HG02938 (cell line): ENCODE measurements at regions not wholly inside any gene's neighbourhood (a gene's known extent, or its start where the extent isn't known, plus 50 kb on each side); places are given as distances from the start of the nearest gene placed in this dataset.
"Not testable (repeated sequence)": the region's sequence is repeated elsewhere in the genome, so short reads cannot be mapped to it uniquely, and the experiment has no call there.

Experiments used
- ATAC-seq: cut with Tn5 transposase; IDR thresholded peaks from one replicate; pipeline ENCODE4 v1.9.1; 2021; ENCODE audit warnings: mild to moderate bottlenecking, moderate library complexity; ENCODE audit not compliant: unreplicated experiment

DNA sequence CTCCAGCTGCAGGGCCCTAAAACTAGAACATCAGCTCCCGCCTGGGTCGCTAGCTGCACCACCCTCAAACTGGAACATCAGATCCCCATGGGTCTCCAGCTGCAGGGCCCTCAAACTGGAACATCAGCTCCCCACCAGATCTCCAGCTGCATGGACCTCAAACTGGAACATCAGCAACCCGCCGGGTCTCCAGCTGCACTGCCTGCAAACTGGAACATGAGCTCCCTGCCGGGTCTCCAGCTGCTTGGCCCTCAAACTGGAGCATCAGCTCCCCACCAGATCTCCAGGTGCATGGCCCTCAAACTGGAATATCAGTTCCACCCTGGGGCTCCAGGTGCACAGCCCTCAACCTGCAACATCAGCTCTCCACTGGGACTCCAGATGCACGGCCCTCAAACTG lies 82.7 kb downstream of the TFRC start:
- not testable (repeated sequence) for ATAC-seq

DNA sequence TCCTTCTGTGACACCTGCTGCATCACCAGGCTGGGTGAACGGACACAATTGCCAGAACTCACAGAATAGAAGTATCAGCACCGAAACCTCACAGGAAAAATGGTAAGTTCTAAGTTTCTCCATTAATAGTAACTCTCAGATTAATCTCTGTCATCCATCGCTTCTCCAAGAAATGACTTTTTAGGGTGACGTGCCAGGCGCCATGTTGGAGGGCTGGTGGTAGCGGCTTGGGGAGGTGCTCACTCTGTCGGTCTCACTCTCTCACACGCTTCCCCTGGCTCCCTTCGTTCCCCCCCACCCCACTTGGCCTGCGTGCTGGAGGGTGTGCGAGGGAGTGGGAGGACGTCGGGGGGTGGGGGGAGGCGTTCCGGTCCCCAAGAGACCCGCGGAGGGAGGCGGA lies 85.6 kb downstream of the TFRC start:
- not testable (repeated sequence) for ATAC-seq

DNA sequence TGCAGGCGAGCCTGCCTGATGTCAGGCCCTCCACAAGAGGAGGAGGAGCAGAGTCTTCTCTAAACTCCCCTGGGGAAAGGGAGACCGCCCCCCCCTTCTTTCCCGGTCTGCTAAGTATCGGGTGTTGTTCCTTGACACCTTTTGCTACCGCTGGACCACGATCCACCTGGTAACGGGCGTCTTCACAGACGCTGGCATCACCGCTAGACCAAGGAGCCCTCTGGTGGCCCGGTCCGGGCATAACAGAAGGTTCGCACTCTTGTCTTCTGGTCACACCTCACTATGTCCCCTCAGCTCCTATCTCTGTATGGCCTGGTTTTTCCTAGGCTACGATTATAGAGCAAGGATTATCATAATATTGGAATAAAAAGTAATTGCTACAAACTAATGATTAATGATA lies 86.0 kb upstream of the TNK2 start:
- not testable (repeated sequence) for ATAC-seq

DNA sequence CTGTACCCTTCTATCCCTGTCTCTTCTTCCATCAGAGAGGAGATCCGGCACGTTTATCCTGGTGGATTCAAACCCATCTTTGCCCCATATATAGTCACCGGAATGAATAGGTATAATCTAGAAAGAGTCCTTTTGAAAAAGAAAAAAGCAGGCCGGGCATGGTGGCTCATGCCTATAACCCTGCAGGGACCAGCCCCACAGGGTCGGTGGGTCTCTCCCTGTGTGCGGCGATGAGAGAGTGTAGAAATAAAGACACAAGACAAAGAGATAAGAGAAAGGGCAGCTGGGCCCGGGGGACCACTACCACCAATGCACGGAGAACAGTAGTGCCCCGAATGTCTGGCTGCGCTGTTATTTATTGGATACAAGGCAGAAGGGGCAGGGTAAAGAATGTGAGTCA lies 85.3 kb upstream of the TNK2 start:
- ATAC-seq: not testable (repeated sequence)

DNA sequence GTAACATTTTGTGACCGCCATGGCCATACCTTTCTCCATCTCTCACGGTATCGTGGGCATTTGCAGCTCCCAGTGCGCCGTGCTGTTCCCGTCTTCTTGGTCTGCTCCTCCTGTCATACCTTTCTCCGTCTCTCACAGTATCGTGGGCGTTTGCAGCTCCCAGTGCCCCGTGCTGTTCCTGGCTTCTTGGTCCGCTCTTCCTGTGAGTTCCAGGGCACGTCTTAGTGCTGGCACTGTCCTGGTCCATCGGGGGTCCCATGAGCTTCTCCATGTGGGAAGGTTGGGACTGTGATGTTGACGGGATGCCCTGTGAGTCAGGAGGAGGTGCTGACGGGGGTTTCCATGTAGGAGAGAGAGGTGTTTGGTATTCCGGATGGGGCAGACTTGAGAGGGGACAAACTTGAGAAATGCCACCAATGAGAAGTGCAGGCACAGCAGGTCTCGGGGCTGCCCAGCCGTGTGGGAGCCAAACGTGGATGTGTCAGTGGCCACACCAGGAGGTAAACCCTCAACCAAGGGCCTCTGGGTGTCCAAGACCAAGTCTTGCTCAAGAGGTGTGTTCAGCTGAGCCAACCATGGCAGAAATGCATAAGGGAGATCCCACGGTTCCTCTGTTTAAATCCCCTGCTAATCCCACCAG lies 84.7 kb upstream of the TNK2 start:
- ATAC-seq: not testable (repeated sequence)

DNA sequence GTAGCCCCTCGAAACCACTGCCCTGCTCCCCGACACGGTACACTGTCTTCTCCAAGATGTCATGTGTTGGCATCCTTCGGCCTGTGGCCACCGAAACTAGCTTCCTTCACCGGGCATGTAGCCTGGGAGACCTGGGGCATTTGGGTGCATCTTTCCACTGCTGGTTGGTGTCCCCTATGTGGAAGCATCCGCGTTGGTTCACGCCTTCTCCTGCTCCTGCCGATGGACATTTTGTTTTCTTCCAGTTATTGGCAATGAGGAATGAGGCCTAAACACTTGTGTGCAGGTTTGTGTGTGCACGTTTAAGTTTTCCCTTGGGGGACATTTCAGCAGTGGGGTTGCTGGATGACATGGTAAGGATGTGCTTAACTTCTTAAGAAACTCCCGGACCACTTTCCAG lies 83.6 kb upstream of the TNK2 start:
- ATAC-seq: not testable (repeated sequence)

DNA sequence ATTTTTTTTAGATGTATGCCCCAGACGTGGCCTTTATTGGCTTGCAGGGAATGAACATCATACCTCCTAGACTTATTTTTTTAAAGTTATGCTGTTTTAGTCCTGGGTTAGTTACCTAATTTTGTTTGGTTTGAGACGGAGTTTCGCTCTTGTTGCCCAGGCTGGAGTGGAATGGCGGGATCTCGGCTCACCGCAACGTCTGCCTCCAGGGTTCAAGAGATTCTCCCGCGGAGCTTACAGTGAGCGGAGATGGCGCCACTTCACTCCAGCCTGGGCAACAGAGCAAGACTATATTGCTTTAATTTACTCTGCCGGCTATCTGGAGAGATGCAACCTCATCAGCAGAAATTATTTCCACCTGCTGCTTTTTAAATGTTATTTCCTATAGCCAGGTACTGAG lies 82.9 kb upstream of the TNK2 start:
- not testable (repeated sequence) for ATAC-seq

DNA sequence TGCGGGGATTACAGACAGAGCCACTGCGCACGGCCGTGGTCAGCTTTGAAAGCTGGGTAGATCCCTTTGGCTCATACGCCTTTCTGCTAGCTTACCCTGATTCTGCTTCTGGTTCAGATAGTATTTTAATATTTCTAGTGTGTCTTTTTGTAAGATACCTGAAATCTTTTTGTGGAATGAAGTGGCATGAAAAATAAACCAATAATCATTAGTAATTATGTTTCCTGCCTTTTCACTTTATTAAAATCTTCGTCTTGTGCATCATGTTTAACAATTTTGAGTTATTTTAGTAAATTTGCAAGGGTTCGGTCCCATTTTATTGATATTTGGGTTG lies 82.5 kb upstream of the TNK2 start:
- ATAC-seq: not testable (repeated sequence)

DNA sequence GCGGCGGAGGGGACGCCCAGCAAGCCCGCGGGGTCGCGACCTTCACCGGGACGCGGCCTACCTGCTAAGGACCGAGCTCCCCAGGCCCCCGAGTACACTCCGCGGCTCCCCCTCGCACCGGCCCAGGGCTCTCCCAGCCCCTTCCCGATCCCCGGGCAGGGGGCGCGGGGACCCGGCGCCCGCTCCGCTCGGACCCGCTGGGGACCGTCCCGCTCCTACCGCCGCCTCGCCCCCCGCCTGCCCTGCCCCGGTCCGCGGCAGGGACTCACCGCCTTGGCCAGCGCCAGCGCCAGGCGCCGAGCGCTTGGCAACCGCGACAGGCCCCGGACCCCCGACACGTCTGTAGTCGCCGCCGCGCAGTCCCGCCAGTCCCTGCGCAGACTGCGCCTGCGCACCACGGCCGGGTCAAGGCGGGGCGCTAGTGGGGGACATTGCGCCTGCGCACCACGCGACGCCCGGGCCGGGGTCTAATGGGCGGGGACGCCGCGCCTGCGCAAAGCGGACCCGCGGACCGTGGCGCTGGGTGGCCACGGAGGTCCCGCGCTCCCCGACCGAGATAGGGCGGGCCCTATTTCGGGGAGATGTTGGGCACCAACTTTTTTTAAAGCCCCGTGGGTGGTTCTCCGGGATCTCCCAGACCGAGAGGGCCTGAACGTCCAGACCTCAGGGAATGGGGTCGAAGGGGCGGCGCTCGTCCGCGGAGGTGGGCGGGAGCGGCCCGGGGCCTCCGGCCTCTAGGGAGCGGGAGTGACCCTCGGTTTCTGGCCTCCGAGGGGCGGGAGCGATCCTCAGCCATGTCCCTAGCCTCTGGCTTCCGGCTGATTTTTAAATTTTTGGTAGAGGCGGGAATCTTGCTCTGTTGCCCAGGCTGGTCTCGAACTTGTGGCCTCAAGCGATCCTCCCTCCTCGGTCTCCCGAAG lies 81.8 kb upstream of the TNK2 start:
- peak; percentile 63 for ATAC-seq

DNA sequence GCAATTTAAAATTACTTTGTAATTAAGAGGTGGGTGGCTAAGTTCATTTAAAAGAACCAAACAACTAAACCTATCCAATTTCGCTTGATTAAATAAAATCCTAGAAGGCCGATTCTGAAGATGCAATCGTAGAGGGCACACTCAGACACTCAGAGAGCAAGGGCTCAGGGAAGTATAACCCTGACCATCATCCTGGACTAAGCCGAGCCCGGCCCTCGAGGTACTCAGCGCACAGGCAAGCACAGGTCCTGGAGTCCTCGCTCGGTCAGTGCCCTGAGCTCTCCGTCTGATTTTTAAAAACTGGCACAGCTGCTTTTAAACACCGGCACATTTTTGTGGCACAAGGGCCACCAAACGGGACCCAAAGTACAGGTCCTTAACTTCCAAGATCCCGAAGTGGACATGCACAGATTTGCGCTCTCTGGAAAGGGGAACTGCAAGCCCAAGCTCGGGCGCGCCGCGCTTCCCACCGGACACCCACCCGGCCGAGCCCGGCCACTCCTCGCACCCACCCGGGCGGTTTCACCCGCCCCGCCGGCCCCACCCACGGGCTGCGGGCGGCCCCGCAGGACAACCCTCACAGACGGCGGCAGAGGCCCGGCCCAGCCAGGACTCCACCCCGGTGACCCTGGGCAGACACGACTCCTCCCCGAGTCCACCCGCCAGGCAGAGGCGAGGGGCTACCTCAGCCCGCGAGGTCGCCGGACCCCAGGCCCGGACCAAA lies 81.0 kb upstream of the TNK2 start:
- peak; percentile 58 for ATAC-seq

DNA sequence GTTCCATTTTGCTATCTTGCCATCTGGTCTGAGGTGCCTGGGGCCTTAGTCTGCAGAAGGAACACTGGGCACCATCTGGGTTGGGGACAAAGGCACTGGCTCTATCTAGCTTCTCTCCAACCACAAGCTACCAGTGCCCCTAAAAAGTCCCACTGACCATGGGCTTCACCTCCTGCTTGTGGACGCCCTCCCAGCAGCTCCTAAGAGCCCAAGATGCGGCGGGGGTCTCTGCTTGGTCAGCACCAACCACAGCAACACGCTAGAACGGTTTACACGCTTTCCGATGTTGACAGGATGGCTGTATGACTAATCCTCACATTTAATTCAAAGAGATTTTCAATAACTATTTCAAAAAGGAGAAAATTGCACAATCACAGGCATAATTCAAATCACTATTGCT lies 80.4 kb upstream of the TNK2 start:
- not testable (repeated sequence) for ATAC-seq

DNA sequence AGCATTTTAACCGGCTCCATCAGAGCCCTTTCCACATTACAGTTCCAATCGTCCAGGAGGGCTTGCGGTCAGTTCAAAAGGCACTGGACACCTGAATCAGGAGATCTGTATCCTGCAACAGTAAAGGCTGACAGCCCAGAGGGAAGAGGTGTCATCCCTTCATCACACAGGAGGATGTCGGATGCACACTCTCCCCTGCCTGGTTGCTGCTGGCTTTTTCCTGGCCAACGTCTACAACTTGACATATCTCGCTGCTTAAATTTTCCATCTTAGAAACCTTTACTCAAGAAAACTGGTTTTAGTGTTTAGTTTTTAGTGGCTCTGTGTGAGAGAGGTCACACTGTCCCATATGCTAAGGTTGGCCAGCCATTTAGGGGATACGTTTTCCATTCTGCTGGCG lies 78.7 kb upstream of the TNK2 start:
- not testable (repeated sequence) for ATAC-seq

DNA sequence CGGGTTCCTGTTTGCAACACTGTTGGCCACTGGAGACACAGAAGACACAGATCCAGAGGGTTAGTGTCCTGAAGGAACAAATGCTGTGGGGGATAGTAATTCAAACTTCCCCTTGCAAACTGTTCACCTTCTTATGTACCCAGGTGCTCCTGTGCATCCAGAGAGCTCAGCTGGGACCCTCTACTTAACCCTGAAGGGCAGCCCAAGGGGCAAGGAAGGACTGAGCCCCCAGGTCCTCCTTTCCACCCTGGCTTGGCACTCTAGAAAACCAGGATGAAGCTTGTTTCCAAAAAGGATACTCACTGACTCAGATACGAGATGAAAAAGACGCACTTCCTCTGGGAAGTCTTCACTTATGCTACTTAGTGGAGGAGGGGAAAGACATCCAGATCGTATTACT lies 78.2 kb upstream of the TNK2 start:
- not testable (repeated sequence) for ATAC-seq

DNA sequence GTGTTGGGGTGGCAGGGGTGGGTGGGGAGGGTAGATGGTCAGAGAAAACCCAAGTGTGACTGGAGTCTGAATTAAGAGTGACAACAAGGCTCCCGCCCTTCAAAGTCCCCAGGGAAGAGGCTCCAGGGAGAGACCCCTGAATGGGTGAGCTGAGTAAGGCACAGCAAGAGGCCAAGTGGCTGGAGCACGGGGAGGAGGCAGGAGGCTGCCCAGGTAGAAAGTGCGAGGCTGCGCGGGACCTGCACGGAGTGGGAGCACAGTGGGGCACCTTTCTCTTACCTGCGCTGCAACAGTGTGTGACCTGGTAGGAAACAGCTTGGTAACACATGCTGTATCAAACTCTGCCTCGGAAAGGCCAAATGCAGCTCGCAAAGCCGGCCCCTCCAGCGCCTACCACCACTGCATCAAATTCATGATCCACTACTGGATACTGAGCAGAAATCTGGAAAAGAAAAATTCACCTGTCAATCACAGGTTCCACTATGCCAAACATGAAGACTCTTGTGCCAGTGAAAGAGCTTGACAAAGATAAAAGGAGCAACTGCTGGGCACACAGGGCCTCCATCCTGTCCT lies 77.1 kb upstream of the TNK2 start:
- ATAC-seq: not testable (repeated sequence)

DNA sequence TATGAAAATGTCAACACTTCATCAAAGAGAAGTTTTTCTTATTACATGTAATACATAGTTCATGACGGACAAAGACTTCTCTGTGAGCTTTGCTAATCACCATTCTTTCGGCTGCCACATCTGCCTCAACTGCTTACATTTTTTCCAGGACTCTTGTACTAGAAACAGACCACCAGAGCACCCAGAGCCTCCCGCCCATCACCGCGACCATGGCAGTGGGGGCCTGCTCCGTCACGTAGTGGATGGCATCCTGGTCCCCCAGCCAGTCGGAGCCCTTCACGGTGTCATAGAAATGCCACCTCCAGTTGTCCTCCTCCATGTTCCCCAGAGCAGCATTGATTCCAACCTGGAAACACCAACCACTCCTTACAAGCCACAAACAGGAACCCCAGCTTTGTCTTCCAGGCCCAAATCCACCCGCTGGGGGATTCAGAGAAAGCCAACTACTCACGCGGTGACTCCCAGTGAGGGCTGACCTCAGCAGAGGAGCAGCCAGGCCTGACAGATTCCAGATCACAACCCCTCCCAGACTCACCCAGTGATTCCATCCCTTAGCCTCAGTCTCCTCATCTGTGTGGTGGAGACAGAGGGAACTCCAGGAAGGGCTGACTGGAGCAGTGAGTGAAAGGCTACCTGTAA lies 76.2 kb upstream of the TNK2 start:
- ATAC-seq: not testable (repeated sequence)

DNA sequence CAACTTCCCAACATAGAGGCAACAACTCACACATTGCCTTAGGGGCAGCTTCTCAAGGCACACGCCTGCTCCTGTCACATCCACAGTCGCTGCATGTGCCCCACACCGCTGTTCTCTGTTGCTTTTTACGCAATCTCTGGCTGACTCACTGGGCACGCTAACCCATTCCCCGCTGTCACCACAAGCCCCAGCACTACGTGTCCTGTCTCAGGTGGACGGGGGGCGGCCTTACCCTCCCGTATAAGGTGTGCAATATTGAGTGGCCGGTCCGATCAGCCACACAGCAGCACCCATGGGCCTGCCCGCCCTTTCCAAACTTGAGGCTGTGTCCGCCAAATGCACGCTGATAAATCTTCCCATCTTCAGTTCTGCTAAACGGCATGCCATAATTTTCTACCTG lies 75.5 kb upstream of the TNK2 start:
- not testable (repeated sequence) for ATAC-seq

DNA sequence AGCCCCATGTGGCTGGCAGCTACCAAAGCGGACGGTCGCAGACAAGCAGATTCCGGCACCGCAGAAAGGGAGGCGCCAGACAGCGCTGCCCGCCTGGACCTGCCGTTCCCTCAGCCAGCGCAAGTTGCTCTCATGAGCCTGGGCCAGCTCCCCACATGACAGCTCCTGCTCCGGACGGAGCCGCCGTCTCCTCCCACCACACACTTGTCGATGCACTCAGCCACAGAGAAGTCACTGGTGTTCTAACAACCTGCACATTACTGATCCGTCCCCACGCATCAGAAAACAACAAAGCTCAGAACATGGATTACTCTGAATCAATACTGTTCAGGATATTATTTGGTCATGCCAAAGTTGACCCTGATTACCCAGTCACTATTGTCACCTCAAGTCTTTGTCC lies 74.4 kb upstream of the TNK2 start:
- ATAC-seq: not testable (repeated sequence)

DNA sequence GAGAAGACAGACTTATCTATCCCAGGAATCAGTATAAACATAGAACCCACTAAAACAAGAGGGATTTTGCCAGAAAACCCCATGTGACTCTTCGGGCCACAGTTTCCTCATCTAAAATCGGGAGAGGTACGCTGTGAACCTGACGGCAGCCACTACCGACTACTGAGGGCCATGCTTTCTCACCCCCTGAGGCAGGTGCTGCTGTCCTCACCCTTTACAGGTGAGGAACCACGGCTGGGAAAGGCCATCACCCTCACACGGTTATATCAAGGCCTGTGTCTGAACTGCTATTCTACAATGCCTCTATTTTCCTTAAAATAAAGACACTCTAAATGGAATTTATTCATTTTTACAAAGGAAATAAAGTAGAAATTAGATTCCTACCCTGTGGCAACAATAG lies 73.4 kb upstream of the TNK2 start:
- not testable (repeated sequence) for ATAC-seq

DNA sequence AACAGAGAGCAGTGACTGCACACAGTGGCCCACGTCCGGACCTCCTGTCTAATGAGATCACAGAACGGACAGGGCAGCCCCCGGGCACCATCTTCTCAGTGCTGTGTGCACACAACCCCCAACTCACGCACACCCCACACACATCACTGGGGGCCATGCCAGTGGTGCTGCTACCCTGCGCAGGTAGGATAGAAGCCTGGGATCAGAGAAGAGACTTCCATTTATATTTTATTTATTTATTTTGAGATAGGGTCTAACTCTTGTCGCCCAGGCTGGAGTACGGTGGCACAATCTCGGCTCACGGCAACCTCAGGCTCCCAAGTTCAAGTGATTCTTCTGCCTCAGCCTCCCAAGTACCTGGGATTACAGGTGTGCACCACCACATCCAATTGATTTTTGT lies 71.5 kb upstream of the TNK2 start:
- ATAC-seq: not testable (repeated sequence)

DNA sequence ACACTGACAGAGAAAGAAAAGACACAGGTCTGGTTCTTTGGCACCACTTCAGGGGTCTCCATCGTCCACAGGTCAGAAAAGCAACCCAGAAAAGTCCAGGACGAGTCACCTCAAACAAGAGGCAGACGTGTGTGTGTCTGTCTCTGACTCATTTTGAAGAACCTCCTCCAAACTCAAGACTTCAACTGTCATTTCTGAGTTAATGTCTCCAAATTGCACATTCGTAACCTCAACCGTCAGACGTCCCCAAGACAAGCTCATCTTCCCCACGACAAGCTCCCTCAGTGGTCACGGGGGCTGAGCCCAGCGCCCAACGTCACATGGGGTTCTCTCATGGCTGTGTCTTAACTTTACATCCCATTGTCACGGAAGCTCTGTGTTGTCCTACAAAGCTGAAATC lies 70.2 kb upstream of the TNK2 start:
- ATAC-seq: not testable (repeated sequence)

DNA sequence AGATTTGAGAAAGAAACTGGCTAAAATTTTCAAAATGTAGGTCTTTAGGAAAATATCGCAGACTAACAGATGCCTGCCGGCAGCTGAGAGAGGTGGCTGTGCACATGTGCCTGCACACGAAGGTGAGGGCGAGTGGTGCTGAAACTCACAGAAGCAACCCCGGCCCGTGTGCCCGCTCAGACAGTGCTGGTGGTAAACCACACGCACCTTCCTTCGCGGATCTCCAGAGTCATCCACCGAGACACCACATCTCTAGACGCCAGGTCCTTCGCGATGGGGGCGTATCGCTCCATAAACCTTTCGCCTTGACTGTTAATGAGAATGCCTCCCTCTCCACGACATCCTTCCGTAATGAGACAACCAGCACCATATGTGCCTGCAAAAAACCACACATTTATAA lies 68.5 kb upstream of the TNK2 start:
- not testable (repeated sequence) for ATAC-seq
